ENCODE measurements at regions not wholly inside any gene's neighbourhood (a gene's known extent, or its start where the extent isn't known, plus 50 kb on each side); places are given as distances from the start of the nearest gene placed in this dataset.
"Not testable (repeated sequence)": the region's sequence is repeated elsewhere in the genome, so short reads cannot be mapped to it uniquely, and the experiment has no call there.

GRCh38 chr3:39739658-39740057 is 69.8 kb upstream of the MYRIP start:
- TF ChIP-seq POLR2A (IDR thresholded peaks at IDR 0.05; ENCODE audit: low read depth, low read length); CTCF (conservative IDR thresholded peaks at IDR 0.05; ENCODE audit: low read depth, low read length); SMC3 (IDR thresholded peaks at IDR 0.05; ENCODE audit: low read depth, low read length); MXI1 (IDR thresholded peaks at IDR 0.05; ENCODE audit: borderline replicate concordance, low read depth, low read length); MAZ (IDR thresholded peaks at IDR 0.05; ENCODE audit: borderline replicate concordance, low read depth, low read length); MAFK (IDR thresholded peaks at IDR 0.05; ENCODE audit: low read depth, low read length); RAD21 (IDR thresholded peaks at IDR 0.05; ENCODE audit: low read length); CEBPB (IDR thresholded peaks at IDR 0.05; ENCODE audit: low read depth, low read length): not testable (repeated sequence)
- TF ChIP-seq, protein P1, sequence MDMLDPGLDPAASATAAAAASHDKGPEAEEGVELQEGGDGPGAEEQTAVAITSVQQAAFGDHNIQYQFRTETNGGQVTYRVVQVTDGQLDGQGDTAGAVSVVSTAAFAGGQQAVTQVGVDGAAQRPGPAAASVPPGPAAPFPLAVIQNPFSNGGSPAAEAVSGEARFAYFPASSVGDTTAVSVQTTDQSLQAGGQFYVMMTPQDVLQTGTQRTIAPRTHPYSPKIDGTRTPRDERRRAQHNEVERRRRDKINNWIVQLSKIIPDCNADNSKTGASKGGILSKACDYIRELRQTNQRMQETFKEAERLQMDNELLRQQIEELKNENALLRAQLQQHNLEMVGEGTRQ (IDR thresholded peaks at IDR 0.05; ENCODE audit: low read depth, low read length): not testable (repeated sequence)

All from IMR-90 (cell line).